SK-N-SH (cell line): ENCODE measurements at regions not wholly inside any gene's neighbourhood (a gene's known extent, or its start where the extent isn't known, plus 50 kb on each side); places are given as distances from the start of the nearest gene placed in this dataset.

Experiments used
- CTCF ChIA-PET: fragments of 300-600, 350-600 bp; formaldehyde crosslinking; extraction: SDS; loops from one replicate; lab custom pipeline; 2021; lab: Yijun Ruan, JAX
- POLR2A ChIA-PET: fragments of 350-600 bp; sonication (Branson Sonifier 250); formaldehyde crosslinking; extraction: SDS; loops from one replicate; lab custom pipeline; 2020; ENCODE audit warnings: antibody characterized with exemption, inconsistent platforms; lab: Yijun Ruan, JAX
- DNase-seq: peaks from one replicate; pipeline ENCODE4 v3.0.0; 2012
- H2AFZ ChIP-seq: fragments of 200-600 bp; sonication (generic); 2 replicates; pipeline ENCODE4 v1.8.1; 2016; ENCODE audit warnings: antibody characterized with exemption, mild to moderate bottlenecking, low read depth
- H3F3A ChIP-seq: fragments of 200-600 bp; sonication (generic); replicated peaks from 2 replicates; pipeline ENCODE3; 2016; ENCODE audit warnings: antibody characterized with exemption, mild to moderate bottlenecking; ENCODE audit not compliant: insufficient read depth
- H3K27ac ChIP-seq, 2 experiments: fragments of 200-500 bp in 1 of 2; fragments of 200-600 bp in 1 of 2; sonication (Bioruptor generic) in 1 of 2; sonication (generic), shearing (Covaris generic) in 1 of 2; 2 replicates each; pipeline versions ENCODE4 v1.5.1 to v1.6.1; 2014 to 2016; ENCODE audit warnings: low read depth in 2 of 2, inconsistent platforms in 1 of 2, low read length in 1 of 2, mild to moderate bottlenecking in 1 of 2, mixed read lengths in 1 of 2
- H3K27me3 ChIP-seq: fragments of 200-600 bp; sonication (generic), shearing (Covaris generic); 2 replicates; pipeline ENCODE4 v1.6.1; 2016; ENCODE audit warnings: mixed run types; ENCODE audit not compliant: insufficient read depth
- H3K36me3 ChIP-seq, 2 experiments: fragments of 200-500 bp in 1 of 2; fragments of 200-600 bp in 1 of 2; sonication (Bioruptor generic) in 1 of 2; sonication (generic) in 1 of 2; replicated peaks in 1 of 2; 2 replicates each; pipeline versions ENCODE3 to v1.5.1; 2014 to 2016; ENCODE audit warnings: low read length in 1 of 2, mild to moderate bottlenecking in 1 of 2; ENCODE audit not compliant: insufficient read depth in 2 of 2, control insufficient read depth in 1 of 2
- H3K4me1 ChIP-seq, 2 experiments: fragments of 200-500 bp in 1 of 2; fragments of 200-600 bp in 1 of 2; sonication (Bioruptor generic) in 1 of 2; sonication (generic), shearing (Covaris generic) in 1 of 2; 2 replicates each; pipeline versions ENCODE4 v1.5.1 to v1.6.1; 2014 to 2016; ENCODE audit warnings: low read depth in 1 of 2, low read length in 1 of 2, mixed run types in 1 of 2; ENCODE audit not compliant: insufficient read depth in 2 of 2, control insufficient read depth in 1 of 2
- H3K4me2 ChIP-seq: fragments of 200-600 bp; sonication (generic), shearing (Covaris generic); 2 replicates; pipeline ENCODE4 v1.6.1; 2017; ENCODE audit warnings: mixed run types
- H3K4me3 ChIP-seq, 2 experiments: fragments of 200-500 bp in 1 of 2; fragments of 200-600 bp in 1 of 2; sonication (Bioruptor generic) in 1 of 2; sonication (generic), shearing (Covaris generic) in 1 of 2; 2 replicates each; pipeline versions ENCODE4 v1.5.1 to v1.8.1; 2014 to 2016; ENCODE audit warnings: low read depth in 2 of 2, inconsistent platforms in 1 of 2, low read length in 1 of 2, mild to moderate bottlenecking in 1 of 2, mixed read lengths in 1 of 2, moderate library complexity in 1 of 2
- H3K79me2 ChIP-seq: fragments of 200-600 bp; sonication (generic); 2 replicates; pipeline ENCODE4 v1.8.1; 2017; ENCODE audit warnings: mild to moderate bottlenecking; ENCODE audit not compliant: insufficient read depth
- H3K9ac ChIP-seq: fragments of 200-600 bp; sonication (generic); 2 replicates; pipeline ENCODE4 v1.6.1; 2017; ENCODE audit warnings: mixed run types
- H3K9me2 ChIP-seq: fragments of 200-600 bp; sonication (generic); 2 replicates; pipeline ENCODE4 v1.6.1; 2017; ENCODE audit warnings: mixed run types
- H3K9me3 ChIP-seq: fragments of 200-600 bp; sonication (generic); 2 replicates; pipeline ENCODE4 v1.6.1; 2017; ENCODE audit warnings: mixed run types, mild to moderate bottlenecking, moderate library complexity
- H4K20me1 ChIP-seq: fragments of 200-600 bp; sonication (generic); 2 replicates; pipeline ENCODE4 v1.6.1; 2017; ENCODE audit warnings: mild to moderate bottlenecking, mixed run types; ENCODE audit not compliant: insufficient read depth
- GABPA ChIP-seq: IDR thresholded peaks from 2 replicates; pipeline ENCODE4 v1.4.0; 2012; ENCODE audit warnings: low read depth, mild to moderate bottlenecking
- JUND ChIP-seq: IDR thresholded peaks from 2 replicates; pipeline ENCODE4 v1.4.0; 2012
- MAX ChIP-seq: IDR thresholded peaks from 2 replicates; pipeline ENCODE4 v1.4.0; 2012; ENCODE audit warnings: low read depth
- MXI1 ChIP-seq: IDR thresholded peaks from 2 replicates; pipeline ENCODE4 v1.6.1; 2012; ENCODE audit warnings: mild to moderate bottlenecking, low read depth, low read length, improper control_type of control experiment
- NFIC ChIP-seq: IDR thresholded peaks from 2 replicates; pipeline ENCODE4 v1.4.0; 2012; ENCODE audit warnings: borderline replicate concordance
- RAD21 ChIP-seq: IDR thresholded peaks from 2 replicates; pipeline ENCODE4 v1.6.1; 2012; ENCODE audit warnings: mild to moderate bottlenecking, low read length
- RCOR1 ChIP-seq: fragments of 150-350 bp; IDR thresholded peaks from 2 replicates; pipeline ENCODE4 v1.6.1; 2017; ENCODE audit warnings: antibody characterized with exemption, low read length
- REST ChIP-seq: IDR thresholded peaks from 2 replicates; pipeline ENCODE4 v1.6.1; 2012; ENCODE audit warnings: mild to moderate bottlenecking, low read depth, low read length, moderate library complexity
- USF1 ChIP-seq: IDR thresholded peaks from 2 replicates; pipeline ENCODE4 v1.4.0; 2012; ENCODE audit warnings: low read depth, borderline replicate concordance
- USF2 ChIP-seq: fragments of 150-350 bp; IDR thresholded peaks from 2 replicates; pipeline ENCODE4 v1.6.1; 2017; ENCODE audit warnings: antibody characterized with exemption, low read length, low read depth, borderline replicate concordance
- WGBS: methylation state at CpG from one replicate; pipeline ENCODE4 v1.1.6; 2017; ENCODE audit warnings: low lambda C conversion rate; 5-methylcytosine and 5-hydroxymethylcytosine counted together

- no peak for TF ChIP-seq REST
- TF ChIP-seq NFIC = no peak
- no peak for TF ChIP-seq GABPA
- TF ChIP-seq RAD21 = no peak
- no peak for TF ChIP-seq MAX
- no peak for TF ChIP-seq USF1
- TF ChIP-seq JUND = no peak
- no peak for TF ChIP-seq USF2
Observed at GRCh38 chr4:17296921-17297890, 214.7 kb downstream of the QDPR start (continued).

- peaks cover 0 to 3% of the 10 kb centered on the region in 2 experiments; a peak in 2 of 4 replicates for H3K4me1 ChIP-seq
- no peaks in the 10 kb centered on the region for H3K79me2 ChIP-seq
- no peak overlapping the region for H3K9ac ChIP-seq
- no peaks in the 10 kb centered on the region for H3K36me3 ChIP-seq
- no peaks in the 10 kb centered on the region for H3F3A ChIP-seq
- H3K27ac ChIP-seq = no peak overlapping the region
- H3K9me2 ChIP-seq = no peaks in the 10 kb centered on the region
- no peak for DNase-seq
- no peak for TF ChIP-seq RCOR1
- no peak for TF ChIP-seq GABPA
- TF ChIP-seq MXI1 = no peak
- no peak for TF ChIP-seq NFIC
- TF ChIP-seq USF1 = no peak
- 21% methylated on average over 1 of the region's 1 CpG for WGBS
- no peak overlapping the region for H3K4me3 ChIP-seq
- no peak overlapping the region for H2AFZ ChIP-seq
- no peaks in the 10 kb centered on the region for H3K27me3 ChIP-seq
- no peaks in the 10 kb centered on the region for H4K20me1 ChIP-seq
- CTCF ChIA-PET = no interaction called here
- no peaks in the 10 kb centered on the region for H3K9me3 ChIP-seq
- H3K4me2 ChIP-seq = no peak overlapping the region
- POLR2A ChIA-PET = no interaction called here
Observed at GRCh38 chr4:17293901-17294300, 218.0 kb downstream of the QDPR start.
